AG04450 (cell line): ENCODE measurements at regions not wholly inside any gene's neighbourhood (a gene's known extent, or its start where the extent isn't known, plus 50 kb on each side); places are given as distances from the start of the nearest gene placed in this dataset.

Experiments
- CTCF ChIA-PET: fragments of 300-600, 350-600 bp; formaldehyde crosslinking; extraction: SDS; loops from one replicate; lab custom pipeline; 2022; ENCODE audit warnings: antibody characterized with exemption, inconsistent platforms; lab: Charles Lee
- POLR2A ChIA-PET: fragments of 350-600 bp; formaldehyde crosslinking; extraction: SDS; loops from one replicate; lab custom pipeline; 2021; ENCODE audit warnings: antibody characterized with exemption, inconsistent platforms; lab: Yijun Ruan, JAX
- DNase-seq: peaks from one replicate; pipeline ENCODE4 v3.0.0-alpha.2; 2011; ENCODE audit warnings: low read depth, low spot score
- H3K27ac ChIP-seq: one replicate; pipeline ENCODE4 v1.5.1; 2012; ENCODE audit warnings: low read depth, low read length, control low read depth
- H3K27me3 ChIP-seq: one replicate; pipeline ENCODE4 v1.6.0; 2012; ENCODE audit warnings: low read length; ENCODE audit not compliant: control insufficient read depth, insufficient read depth
- H3K4me3 ChIP-seq: 2 replicates; pipeline ENCODE4 v1.5.1; 2011; ENCODE audit warnings: mild to moderate bottlenecking, low read depth, low read length, control low read depth
- H3K9me3 ChIP-seq: 2 replicates; pipeline ENCODE4 v1.5.1; 2012; ENCODE audit warnings: low read length; ENCODE audit not compliant: control insufficient read depth, insufficient read depth
- CTCF ChIP-seq: IDR thresholded peaks from 2 replicates; pipeline ENCODE4 v1.5.1; 2011; ENCODE audit warnings: low read depth, low read length, control low read depth, inconsistent platforms

GRCh38 chr14:61992926-61993325 lies 230.7 kb downstream of the SNAPC1 start:
- H3K9me3 ChIP-seq, result no peaks in the 10 kb centered on the region
- POLR2A ChIA-PET, result no interaction called here
- TF ChIP-seq CTCF, result no peak
- no peaks in the 10 kb centered on the region for H3K27me3 ChIP-seq
- DNase-seq, result no peak
- CTCF ChIA-PET, result no interaction called here
- no peak overlapping the region for H3K27ac ChIP-seq
- no peak overlapping the region for H3K4me3 ChIP-seq

- ChIA-PET POLR2A (no interaction called here), CTCF (interaction anchor here (0.7 to 0.9 kb wide), 2 partner anchors 12 to 38 kb away, joined by 3 read pairs; no protein-coding TSS in a partner anchor)
- Histone ChIP-seq H3K27me3 (no peaks in the 10 kb centered on the region), H3K4me3 (no peak overlapping the region), H3K9me3 (no peaks in the 10 kb centered on the region), H3K27ac (no peak overlapping the region)
- no peak for TF ChIP-seq CTCF
- no peak for DNase-seq
Observed at GRCh38 chr14:61994589-61994988, 232.4 kb downstream of the SNAPC1 start.

- TF ChIP-seq CTCF, result no peak
- no peak for DNase-seq
- CTCF ChIA-PET, result interaction anchor here (1.1 to 1.6 kb wide), 2 partner anchors 8 to 130 kb away, joined by 3 to 4 read pairs; no protein-coding TSS in a partner anchor
- POLR2A ChIA-PET, result no interaction called here
- Histone ChIP-seq H3K4me3 (no peak overlapping the region), H3K27ac (no peak overlapping the region), H3K27me3 (no peaks in the 10 kb centered on the region), H3K9me3 (no peaks in the 10 kb centered on the region)
Observed at GRCh38 chr14:61996753-61997152, 234.5 kb downstream of the SNAPC1 start.

GRCh38 chr14:61997161-61997560 lies 234.9 kb downstream of the SNAPC1 start:
- H3K4me3 ChIP-seq, result no peak overlapping the region
- no peaks in the 10 kb centered on the region for H3K9me3 ChIP-seq
- POLR2A ChIA-PET, result no interaction called here
- no peak overlapping the region for H3K27ac ChIP-seq
- TF ChIP-seq CTCF, result no peak
- no peak for DNase-seq
- CTCF ChIA-PET, result interaction anchor here (1.1 to 1.6 kb wide), 2 partner anchors 8 to 129 kb away, joined by 3 to 4 read pairs; no protein-coding TSS in a partner anchor
- no peaks in the 10 kb centered on the region for H3K27me3 ChIP-seq

GRCh38 chr14:62001963-62002362 lies 239.7 kb downstream of the SNAPC1 start:
- ChIA-PET CTCF (no interaction called here), POLR2A (no interaction called here)
- no peaks in the 10 kb centered on the region for H3K9me3 ChIP-seq
- H3K27me3 ChIP-seq, result no peaks in the 10 kb centered on the region
- no peak for TF ChIP-seq CTCF
- H3K27ac ChIP-seq, result no peak overlapping the region
- no peak for DNase-seq
- no peak overlapping the region for H3K4me3 ChIP-seq
